T47D (cell line): ENCODE measurements at regions not wholly inside any gene's neighbourhood (a gene's known extent, or its start where the extent isn't known, plus 50 kb on each side); places are given as distances from the start of the nearest gene placed in this dataset.

Experiments
- DNase-seq, 2 experiments: peaks; one replicate each; pipeline versions ENCODE4 v3.0.0 to v3.0.0-alpha.2; 2011 to 2012; ENCODE audit warnings: low read depth in 1 of 2, low spot score in 1 of 2
- JUND ChIP-seq: IDR thresholded peaks from 2 replicates; pipeline ENCODE4 v1.6.1; 2012; ENCODE audit warnings: low read depth
- in situ Hi-C: cut with HindIII; loops from 2 replicates; pipeline ENCODE4 v1.10.0; 2016; ENCODE audit warnings: low sequenced_read_pairs, low pct_unique_long_range_greater_than_20kb

GRCh38 chr12:130245251-130245650, 83.0 kb downstream of the FZD10 start:
- TF ChIP-seq JUND: no peak
- in situ Hi-C loops: no loop called here
- DNase-seq: no peak

GRCh38 chr12:130246560-130246959, 84.3 kb downstream of the FZD10 start:
- no peak for TF ChIP-seq JUND
- in situ Hi-C loops: no loop called here
- DNase-seq: no peak

- no peak for TF ChIP-seq JUND
- in situ Hi-C loops: no loop called here
- DNase-seq: no peak
Measured at GRCh38 chr12:130247634-130248237, 85.5 kb downstream of the FZD10 start.

- peak in 1 of 2 experiments; percentile 7 for DNase-seq
- no peak for TF ChIP-seq JUND
- in situ Hi-C loops: no loop called here
Measured at GRCh38 chr12:130249376-130249775, 87.1 kb downstream of the FZD10 start.

GRCh38 chr12:130251236-130251780, 86.4 kb upstream of the PIWIL1 start:
- in situ Hi-C loops: no loop called here
- TF ChIP-seq JUND: no peak
- DNase-seq: no peak

- no peak for TF ChIP-seq JUND
- DNase-seq: no peak
- in situ Hi-C loops: no loop called here
Measured at GRCh38 chr12:130253866-130254265, 83.8 kb upstream of the PIWIL1 start.

- in situ Hi-C loops: no loop called here
- no peak for DNase-seq
Measured at GRCh38 chr12:130254461-130255276, 83.0 kb upstream of the PIWIL1 start.

GRCh38 chr12:130258863-130259262, 78.8 kb upstream of the PIWIL1 start:
- TF ChIP-seq JUND: no peak
- in situ Hi-C loops: no loop called here
- no peak for DNase-seq

More at GRCh38 chr12:130254461-130255276, 83.0 kb upstream of the PIWIL1 start:
- no peak for TF ChIP-seq JUND

GRCh38 chr12:130263025-130263424, 74.7 kb upstream of the PIWIL1 start:
- in situ Hi-C loops: no loop called here
- DNase-seq: no peak
- TF ChIP-seq JUND: no peak

- in situ Hi-C loops: no loop called here
- no peak for TF ChIP-seq JUND
- no peak for DNase-seq
Measured at GRCh38 chr12:130263996-130264395, 73.7 kb upstream of the PIWIL1 start.

GRCh38 chr12:130266751-130267150, 70.9 kb upstream of the PIWIL1 start:
- no peak for TF ChIP-seq JUND
- DNase-seq: peak in 1 of 2 experiments; percentile 11
- in situ Hi-C loops: no loop called here

GRCh38 chr12:130280231-130280630, 57.5 kb upstream of the PIWIL1 start:
- DNase-seq: peak in 1 of 2 experiments; percentile 20
- no peak for TF ChIP-seq JUND
- in situ Hi-C loops: no loop called here

- in situ Hi-C loops: no loop called here
- no peak for TF ChIP-seq JUND
- DNase-seq: no peak
Measured at GRCh38 chr12:130280742-130281141, 56.9 kb upstream of the PIWIL1 start.
